ENCODE measurements at regions not wholly inside any gene's neighbourhood (a gene's known extent, or its start where the extent isn't known, plus 50 kb on each side); places are given as distances from the start of the nearest gene placed in this dataset.

DNA sequence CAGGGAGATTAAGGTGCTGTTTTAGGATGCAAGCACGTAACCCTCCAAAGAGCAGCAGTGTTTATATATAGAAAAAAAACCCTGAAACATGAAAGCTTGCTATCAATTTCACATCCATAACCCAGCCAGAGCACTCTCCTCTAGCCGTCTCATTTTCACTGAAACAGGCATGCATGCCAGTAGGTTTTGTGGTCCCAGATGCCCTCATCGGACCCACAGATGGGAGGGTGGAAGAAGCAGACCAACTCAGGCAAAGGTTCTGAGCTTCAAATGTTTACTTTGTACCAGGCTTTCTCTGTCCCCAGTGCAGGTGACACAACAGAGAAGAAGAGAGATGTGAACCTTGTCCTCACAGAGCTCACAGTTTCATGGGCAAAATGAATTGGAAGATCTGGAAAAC, 127.4 kb upstream of the ATP10B start:
- DNase-seq (ENCODE audit: low spot score): no peak
- Histone ChIP-seq H3K4me3 (ENCODE audit: severe bottlenecking) (no peak overlapping the region), H3K27ac (ENCODE audit: poor library complexity, severe bottlenecking) (no peak overlapping the region), H3K27me3 (ENCODE audit: insufficient read depth, poor library complexity, severe bottlenecking) (no peaks in the 10 kb centered on the region), H3K36me3 (ENCODE audit: low read depth) (0 out of 2 replicates have a peak, but pooled peaks cover 4% of the 10 kb centered on the region), H3K9me3 (ENCODE audit: severe bottlenecking) (no peaks in the 10 kb centered on the region), H3K4me1 (ENCODE audit: insufficient read depth, poor library complexity, severe bottlenecking) (peaks cover 13% of the 10 kb centered on the region)
- no peak for ATAC-seq (ENCODE audit: low read depth)
- TF ChIP-seq, protein P1, sequence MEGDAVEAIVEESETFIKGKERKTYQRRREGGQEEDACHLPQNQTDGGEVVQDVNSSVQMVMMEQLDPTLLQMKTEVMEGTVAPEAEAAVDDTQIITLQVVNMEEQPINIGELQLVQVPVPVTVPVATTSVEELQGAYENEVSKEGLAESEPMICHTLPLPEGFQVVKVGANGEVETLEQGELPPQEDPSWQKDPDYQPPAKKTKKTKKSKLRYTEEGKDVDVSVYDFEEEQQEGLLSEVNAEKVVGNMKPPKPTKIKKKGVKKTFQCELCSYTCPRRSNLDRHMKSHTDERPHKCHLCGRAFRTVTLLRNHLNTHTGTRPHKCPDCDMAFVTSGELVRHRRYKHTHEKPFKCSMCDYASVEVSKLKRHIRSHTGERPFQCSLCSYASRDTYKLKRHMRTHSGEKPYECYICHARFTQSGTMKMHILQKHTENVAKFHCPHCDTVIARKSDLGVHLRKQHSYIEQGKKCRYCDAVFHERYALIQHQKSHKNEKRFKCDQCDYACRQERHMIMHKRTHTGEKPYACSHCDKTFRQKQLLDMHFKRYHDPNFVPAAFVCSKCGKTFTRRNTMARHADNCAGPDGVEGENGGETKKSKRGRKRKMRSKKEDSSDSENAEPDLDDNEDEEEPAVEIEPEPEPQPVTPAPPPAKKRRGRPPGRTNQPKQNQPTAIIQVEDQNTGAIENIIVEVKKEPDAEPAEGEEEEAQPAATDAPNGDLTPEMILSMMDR (IDR thresholded peaks at IDR 0.05; ENCODE audit: poor library complexity, severe bottlenecking): no peak

DNA sequence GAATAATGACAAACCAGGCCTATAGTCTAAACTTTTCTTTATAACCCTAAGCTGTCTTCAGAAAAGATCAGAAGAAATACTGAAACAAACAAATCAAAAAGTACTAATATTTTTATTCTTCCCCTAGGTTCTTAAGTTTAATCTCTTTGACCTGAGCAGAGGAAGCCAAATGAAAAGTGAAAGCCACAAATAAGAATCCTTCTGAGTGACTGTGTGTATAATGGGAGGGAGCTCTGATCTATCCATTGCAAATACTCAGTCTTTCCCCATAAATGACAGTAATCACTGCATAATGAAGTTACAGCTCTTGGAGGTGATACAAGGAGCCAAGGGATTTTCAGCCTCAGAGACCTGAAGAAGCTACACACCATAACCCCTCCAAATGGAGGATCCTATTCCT, 126.9 kb upstream of the ATP10B start:
- DNase-seq (ENCODE audit: low spot score) (no peak), ATAC-seq (ENCODE audit: low read depth) (peak; percentile 30; the same call in 2 of the 3 replicates)
- TF ChIP-seq, protein P1 (IDR thresholded peaks at IDR 0.05; ENCODE audit: poor library complexity, severe bottlenecking): no peak
- H3K4me3 ChIP-seq (ENCODE audit: severe bottlenecking): no peak overlapping the region
- H3K27ac ChIP-seq (ENCODE audit: poor library complexity, severe bottlenecking): no peak overlapping the region
- H3K36me3 ChIP-seq (ENCODE audit: low read depth): 0 out of 2 replicates have a peak, but pooled peaks cover 4% of the 10 kb centered on the region
- H3K27me3 ChIP-seq (ENCODE audit: insufficient read depth, poor library complexity, severe bottlenecking): no peaks in the 10 kb centered on the region
- H3K4me1 ChIP-seq (ENCODE audit: insufficient read depth, poor library complexity, severe bottlenecking): peaks cover 13% of the 10 kb centered on the region
- no peaks in the 10 kb centered on the region for H3K9me3 ChIP-seq (ENCODE audit: severe bottlenecking)

DNA sequence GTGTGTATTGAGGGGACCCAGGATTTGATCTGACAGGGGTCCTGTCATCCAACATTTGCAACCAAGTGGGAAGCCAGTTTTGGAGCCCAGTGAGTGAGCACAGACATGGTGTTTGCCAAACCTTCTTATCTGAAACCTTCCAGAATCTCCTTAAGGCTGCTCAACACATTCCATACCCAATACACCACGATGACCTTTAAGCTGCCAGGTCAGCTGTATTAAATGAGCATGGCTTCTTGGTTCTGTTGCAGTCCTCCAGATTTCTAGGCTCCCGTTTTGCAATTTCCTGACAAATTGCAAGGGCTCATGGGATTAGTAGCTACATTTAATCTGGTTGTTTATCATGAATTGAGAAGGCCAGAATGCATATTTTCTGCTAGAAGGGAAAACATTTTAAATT, 124.2 kb upstream of the ATP10B start:
- DNase-seq (ENCODE audit: low spot score) (no peak), ATAC-seq (ENCODE audit: low read depth) (no peak)
- TF ChIP-seq, protein P1 (IDR thresholded peaks at IDR 0.05; ENCODE audit: poor library complexity, severe bottlenecking): no peak
- H3K4me3 ChIP-seq (ENCODE audit: severe bottlenecking): no peak overlapping the region
- H3K4me1 ChIP-seq (ENCODE audit: insufficient read depth, poor library complexity, severe bottlenecking): peaks cover 13% of the 10 kb centered on the region
- no peaks in the 10 kb centered on the region for H3K27me3 ChIP-seq (ENCODE audit: insufficient read depth, poor library complexity, severe bottlenecking)
- H3K27ac ChIP-seq (ENCODE audit: poor library complexity, severe bottlenecking): no peak overlapping the region
- H3K9me3 ChIP-seq (ENCODE audit: severe bottlenecking): no peaks in the 10 kb centered on the region
- 0 out of 2 replicates have a peak, but pooled peaks cover 4% of the 10 kb centered on the region for H3K36me3 ChIP-seq (ENCODE audit: low read depth)

DNA sequence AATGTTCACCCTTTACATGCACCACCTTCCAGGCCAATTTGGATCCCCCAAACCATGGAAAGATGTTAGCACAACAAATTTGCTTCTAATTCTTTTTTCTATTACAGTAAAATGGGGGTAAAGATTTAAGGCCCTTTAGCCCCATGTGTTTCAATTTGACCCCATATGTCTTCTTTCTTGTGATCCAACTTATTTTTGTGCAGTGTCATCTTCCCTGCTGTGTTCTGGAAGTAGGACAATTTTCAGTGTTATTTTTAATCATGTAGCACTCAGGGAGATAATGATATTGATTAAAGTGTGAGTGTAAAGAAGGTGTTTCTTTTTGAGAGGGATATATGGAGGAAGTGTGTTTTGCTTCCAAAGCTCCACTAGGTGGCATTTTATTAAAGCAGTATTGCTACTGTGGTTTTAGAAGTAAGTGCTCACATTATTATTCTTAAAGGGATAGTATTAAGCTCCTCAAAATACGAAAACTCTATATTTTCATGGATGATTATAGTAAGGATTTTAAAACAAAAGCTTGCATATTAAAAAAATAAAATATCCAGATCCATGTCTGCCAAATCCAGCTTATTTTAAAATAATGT, 118.7 kb upstream of the ATP10B start:
- Histone ChIP-seq H3K27ac (ENCODE audit: poor library complexity, severe bottlenecking) (no peak overlapping the region), H3K27me3 (ENCODE audit: insufficient read depth, poor library complexity, severe bottlenecking) (no peaks in the 10 kb centered on the region), H3K4me3 (ENCODE audit: severe bottlenecking) (no peak overlapping the region), H3K36me3 (ENCODE audit: low read depth) (no peaks in the 10 kb centered on the region), H3K9me3 (ENCODE audit: severe bottlenecking) (no peaks in the 10 kb centered on the region), H3K4me1 (ENCODE audit: insufficient read depth, poor library complexity, severe bottlenecking) (no peaks in the 10 kb centered on the region)
- ATAC-seq (ENCODE audit: low read depth) (peak; percentile 71), DNase-seq (ENCODE audit: low spot score) (no peak)
- TF ChIP-seq, protein P1 (IDR thresholded peaks at IDR 0.05; ENCODE audit: poor library complexity, severe bottlenecking): peak; percentile 60

DNA sequence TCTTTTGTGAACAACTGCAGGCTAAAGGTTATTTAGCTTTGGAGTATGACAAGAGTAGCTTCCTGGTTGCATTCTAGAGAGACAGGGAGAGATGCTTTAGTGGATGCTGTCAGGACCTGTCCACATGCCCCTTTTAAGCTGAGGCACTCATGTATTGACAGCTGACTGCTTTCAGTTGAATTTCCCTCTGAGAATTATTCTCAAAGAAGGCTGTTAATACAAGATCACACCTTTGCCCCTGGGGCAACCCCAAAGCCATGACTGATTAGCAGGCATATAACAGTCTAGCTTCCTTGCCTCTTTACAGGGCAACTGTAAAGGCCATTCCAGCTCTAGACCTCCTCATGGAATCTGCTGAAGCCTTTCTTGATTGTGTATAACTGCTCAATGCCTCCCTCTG, 117.6 kb upstream of the ATP10B start:
- 0 out of 3 replicates have a peak, but pooled peaks have one; percentile 33 for ATAC-seq (ENCODE audit: low read depth)
- no peaks in the 10 kb centered on the region for H3K4me1 ChIP-seq (ENCODE audit: insufficient read depth, poor library complexity, severe bottlenecking)
- H3K27me3 ChIP-seq (ENCODE audit: insufficient read depth, poor library complexity, severe bottlenecking): no peaks in the 10 kb centered on the region
- H3K4me3 ChIP-seq (ENCODE audit: severe bottlenecking): no peak overlapping the region
- no peaks in the 10 kb centered on the region for H3K9me3 ChIP-seq (ENCODE audit: severe bottlenecking)
- DNase-seq (ENCODE audit: low spot score): no peak
- no peaks in the 10 kb centered on the region for H3K36me3 ChIP-seq (ENCODE audit: low read depth)
- no peak overlapping the region for H3K27ac ChIP-seq (ENCODE audit: poor library complexity, severe bottlenecking)
- TF ChIP-seq, protein P1 (IDR thresholded peaks at IDR 0.05; ENCODE audit: poor library complexity, severe bottlenecking): no peak
